ENCODE measurements at regions not wholly inside any gene's neighbourhood (a gene's known extent, or its start where the extent isn't known, plus 50 kb on each side); places are given as distances from the start of the nearest gene placed in this dataset.

- TF ChIP-seq CTCF (IDR thresholded peaks at IDR 0.05) (no peak), SMC3 (IDR thresholded peaks at IDR 0.05; ENCODE audit: low read depth, low read length) (no peak), GATA2 (CRISPR knock-in tag; IDR thresholded peaks at IDR 0.05) (no peak), GABPA (IDR thresholded peaks at IDR 0.05; ENCODE audit: low read depth) (no peak), RAD21 (IDR thresholded peaks at IDR 0.05; ENCODE audit: low read length) (no peak), EP300 (IDR thresholded peaks at IDR 0.05; ENCODE audit: borderline replicate concordance in 1 of 2, low read depth in 1 of 2, low read length in 1 of 2) (no peak), MAX (IDR thresholded peaks at IDR 0.05; ENCODE audit: low read depth) (no peak), REST (IDR thresholded peaks at IDR 0.05; ENCODE audit: low read depth, low read length) (no peak), TAF1 (IDR thresholded peaks at IDR 0.05; ENCODE audit: borderline replicate concordance, low read depth, low read length) (no peak), ELF1 (IDR thresholded peaks at IDR 0.05) (no peak), TEAD4 (IDR thresholded peaks at IDR 0.05; ENCODE audit: borderline replicate concordance, insufficient read depth) (no peak), FOSL2 (IDR thresholded peaks at IDR 0.05; ENCODE audit: borderline replicate concordance, low read depth) (no peak), NRF1 (IDR thresholded peaks at IDR 0.05; ENCODE audit: low read depth, low read length) (no peak)
Observed at GRCh38 chr4:58515226-58515625, 1405.0 kb upstream of the IGFBP7 start.

Measured in SK-N-SH (cell line).